Fibroblast of lung (primary cell): ENCODE measurements at regions not wholly inside any gene's neighbourhood (a gene's known extent, or its start where the extent isn't known, plus 50 kb on each side); places are given as distances from the start of the nearest gene placed in this dataset.

Experiments used
- CTCF ChIP-seq, 2 donors: IDR thresholded peaks in 1 of 2; conservative IDR thresholded peaks in 1 of 2; 1 replicate in 1 of 2; 2 replicates in 1 of 2; pipeline ENCODE4 v1.5.1; 2011 to 2012; ENCODE audit warnings: low read length in 2 of 2, control low read depth in 1 of 2, inconsistent platforms in 1 of 2, low read depth in 1 of 2, mild to moderate bottlenecking in 1 of 2
- EZH2 ChIP-seq: IDR thresholded peaks from 2 replicates; pipeline ENCODE4 v1.5.1; 2012; ENCODE audit warnings: low read length, control low read depth, mild to moderate bottlenecking; ENCODE audit errors: missing control alignments

DNA sequence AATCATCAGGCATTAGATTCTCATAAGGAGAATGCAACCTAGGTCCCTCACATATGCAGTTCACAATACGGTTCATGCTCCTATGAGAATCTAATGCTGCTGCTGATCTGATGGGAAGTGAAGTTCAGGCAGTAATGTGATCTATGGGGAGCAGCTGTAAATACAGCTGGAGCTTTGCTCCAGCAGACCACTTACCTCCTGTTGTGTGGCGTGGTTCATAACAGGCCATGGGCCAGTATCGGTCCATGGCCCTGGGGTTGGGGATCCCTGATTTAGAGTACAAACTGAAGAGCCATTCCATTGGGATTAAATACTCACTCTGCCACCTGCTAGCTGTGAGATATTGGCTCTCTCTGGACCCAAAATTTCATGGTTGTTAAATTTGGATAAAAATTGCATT lies 244.6 kb upstream of the POGK start:
- TF ChIP-seq CTCF (conservative IDR thresholded peaks at IDR 0.05 in 1 of 2, IDR thresholded peaks at IDR 0.05 in 1 of 2; ENCODE audit: low read depth in 1 of 2, low read length in 2 of 2) (no peak), EZH2 (no peak)
